ENCODE measurements at regions not wholly inside any gene's neighbourhood (a gene's known extent, or its start where the extent isn't known, plus 50 kb on each side); places are given as distances from the start of the nearest gene placed in this dataset.

- TF ChIP-seq POLR2AphosphoS5 (IDR thresholded peaks at IDR 0.05; ENCODE audit: low read depth, low read length) (no peak), TAF1 (IDR thresholded peaks at IDR 0.05; ENCODE audit: borderline replicate concordance, insufficient read depth, low read length) (no peak), REST (IDR thresholded peaks at IDR 0.05; ENCODE audit: insufficient read depth in 1 of 2, low read depth in 2 of 2, low read length in 2 of 2) (no peak)
Measured at GRCh38 chr2:111638274-111638877, 245.6 kb downstream of the ANAPC1 start.

Measured in PFSK-1 (cell line).